ENCODE measurements at regions not wholly inside any gene's neighbourhood (a gene's known extent, or its start where the extent isn't known, plus 50 kb on each side); places are given as distances from the start of the nearest gene placed in this dataset.

- peaks cover 0 to 2% of the 10 kb centered on the region in 2 experiments for H3K36me3 ChIP-seq (ENCODE audit: control insufficient read depth in 2 of 2, extremely low read depth in 1 of 2, insufficient read depth in 2 of 2, low read length in 2 of 2)
- ChIA-PET POLR2A (no interaction called here), CTCF (no interaction called here)
- no peaks in the 10 kb centered on the region for H4K20me1 ChIP-seq (replicated peaks; ENCODE audit: control insufficient read depth, extremely low read depth, insufficient read depth, low read length)
- peak overlapping the region; percentile 22 for H3K27ac ChIP-seq (ENCODE audit: insufficient read depth, low read depth, low read length)
- intact Hi-C loops (cut with micrococcal nuclease): loop anchor here (2.0 kb wide), 1 partner anchor 13 kb away; no protein-coding TSS in a partner anchor
- dilution Hi-C loops (cut with MboI; ENCODE audit: extremely low pct_ligation_motif_present, low sequenced_read_pairs): no loop called here
- TF ChIP-seq EZH2 (IDR thresholded peaks at IDR 0.05; ENCODE audit: borderline replicate concordance, low read depth, low read length, severe bottlenecking) (no peak), MAX (IDR thresholded peaks at IDR 0.05; ENCODE audit: insufficient read depth, insufficient read length) (no peak), FOS (IDR thresholded peaks at IDR 0.05; ENCODE audit: borderline replicate concordance, insufficient read depth, low read length) (peak; percentile 62), POLR2A (IDR thresholded peaks at IDR 0.05; ENCODE audit: low read depth, low read length) (no peak), MYC (IDR thresholded peaks at IDR 0.05; ENCODE audit: low read depth, low read length) (no peak), CTCF (IDR thresholded peaks at IDR 0.05; ENCODE audit: extremely low read depth in 1 of 2, insufficient read depth in 1 of 2, low read depth in 1 of 2, low read length in 2 of 2) (no peak), GATA2 (IDR thresholded peaks at IDR 0.05; ENCODE audit: insufficient read depth, insufficient read length, low read depth, low read length) (no peak), JUN (IDR thresholded peaks at IDR 0.05; ENCODE audit: borderline replicate concordance, insufficient read depth, insufficient read length, low read depth) (peak; percentile 20)
- no peak overlapping the region for H2AFZ ChIP-seq (ENCODE audit: low read depth, low read length)
- no peak overlapping the region for H3K4me3 ChIP-seq (replicated peaks in 1 of 3; ENCODE audit: insufficient read depth in 1 of 3, low read depth in 1 of 3, low read length in 3 of 3)
- H3K9me3 ChIP-seq (replicated peaks; ENCODE audit: control insufficient read depth, insufficient read depth, low read length): no peaks in the 10 kb centered on the region
- H3K9me1 ChIP-seq (replicated peaks; ENCODE audit: control insufficient read depth, extremely low read depth, insufficient read depth, low read length): no peaks in the 10 kb centered on the region
- DNase-seq (ENCODE audit: low read depth, low spot score) (peak; percentile 34), FAIRE-seq (peak; percentile 64)
- BruUV-seq (replicated peaks): no TSS peak
- peaks cover 4% of the 10 kb centered on the region for H3K4me1 ChIP-seq (ENCODE audit: control insufficient read depth, extremely low read depth, insufficient read depth, low read length)
- no peaks in the 10 kb centered on the region for H3K79me2 ChIP-seq (ENCODE audit: control insufficient read depth, insufficient read depth, low read length)
- no peaks in the 10 kb centered on the region for H3K27me3 ChIP-seq (ENCODE audit: control insufficient read depth in 2 of 2, insufficient read depth in 2 of 2, low read length in 2 of 2)
- H3K4me2 ChIP-seq (ENCODE audit: insufficient read depth, low read length): no peak overlapping the region
- no peak overlapping the region for H3K9ac ChIP-seq (replicated peaks; ENCODE audit: extremely low read depth, insufficient read depth, low read length)
Observed at GRCh38 chr14:100988011-100988410, 84.5 kb upstream of the RTL1 start.

Data from endothelial cell of umbilical vein (primary cell).